Endodermal cell (in vitro differentiated cells): ENCODE measurements at regions not wholly inside any gene's neighbourhood (a gene's known extent, or its start where the extent isn't known, plus 50 kb on each side); places are given as distances from the start of the nearest gene placed in this dataset.

Experiments
- DNase-seq: peaks from one replicate; pipeline ENCODE4 v3.0.0-alpha.2; 2017
- H3K27ac ChIP-seq: 2 replicates; pipeline ENCODE4 v1.5.1; 2013; ENCODE audit warnings: mild to moderate bottlenecking, low read depth, low read length, moderate library complexity
- H3K27me3 ChIP-seq: 2 replicates; pipeline ENCODE4 v1.6.1; 2013; ENCODE audit warnings: mild to moderate bottlenecking, low read length, moderate library complexity; ENCODE audit not compliant: insufficient read depth, control insufficient read depth, poor library complexity, severe bottlenecking
- H3K36me3 ChIP-seq: 2 replicates; pipeline ENCODE4 v1.7.0; 2013; ENCODE audit warnings: mild to moderate bottlenecking, low read length, moderate library complexity; ENCODE audit not compliant: control insufficient read depth, insufficient read depth
- H3K4me1 ChIP-seq: one replicate; pipeline ENCODE4 v1.7.0; 2013; ENCODE audit warnings: low read length; ENCODE audit not compliant: control insufficient read depth, insufficient read depth
- H3K4me3 ChIP-seq: 2 replicates; pipeline ENCODE4 v1.5.1; 2013; ENCODE audit warnings: mild to moderate bottlenecking, low read length, moderate library complexity
- H3K9ac ChIP-seq: 2 replicates; pipeline ENCODE4 v1.6.1; 2013; ENCODE audit warnings: mild to moderate bottlenecking, low read length, moderate library complexity; ENCODE audit not compliant: poor library complexity, severe bottlenecking; ENCODE audit errors: extremely low read depth
- H3K9me3 ChIP-seq: 2 replicates; pipeline ENCODE4 v1.6.1; 2013; ENCODE audit warnings: mild to moderate bottlenecking, low read length, moderate library complexity; ENCODE audit not compliant: control insufficient read depth
- H3K27ac Mint-ChIP-seq: 2 replicates; pipeline ENCODE4 v1.8.0; 2020; ENCODE audit warnings: mixed read lengths
- H3K27me3 Mint-ChIP-seq: 2 replicates; pipeline ENCODE4 v1.8.0; 2021; ENCODE audit warnings: mild to moderate bottlenecking, mixed read lengths; ENCODE audit not compliant: insufficient read depth
- H3K36me3 Mint-ChIP-seq: 2 replicates; pipeline ENCODE4 v1.8.0; 2020; ENCODE audit warnings: low read depth, mixed read lengths
- H3K4me1 Mint-ChIP-seq: 2 replicates; pipeline ENCODE4 v1.8.0; 2020; ENCODE audit warnings: mixed read lengths
- H3K4me3 Mint-ChIP-seq: 2 replicates; pipeline ENCODE4 v1.8.0; 2020; ENCODE audit warnings: mild to moderate bottlenecking, moderate library complexity, mixed read lengths
- H3K9me3 Mint-ChIP-seq: 2 replicates; pipeline ENCODE4 v1.8.0; 2020; ENCODE audit warnings: mild to moderate bottlenecking, mixed read lengths
- CTCF ChIP-seq: fragments of 200-600 bp; sonication (generic); conservative IDR thresholded peaks from 2 replicates; pipeline ENCODE4 v1.5.0; 2021; ENCODE audit warnings: antibody characterized with exemption, mild to moderate bottlenecking
- WGBS, 2 experiments: methylation state at CpG; one replicate each; pipeline versions ENCODE4 v1.1.5 to v1.1.7; 2013; ENCODE audit warnings: missing lambda C conversion rate in 2 of 2, mixed read lengths in 1 of 2; ENCODE audit not compliant: insufficient coverage in 1 of 2, insufficient read length in 1 of 2; 5-methylcytosine and 5-hydroxymethylcytosine counted together

- 88 to 92% methylated on average over 4 to 9 of the region's 9 CpGs for WGBS, 2 experiments
- H3K9me3 Mint-ChIP-seq, result no peaks in the 10 kb centered on the region
- H3K4me3 Mint-ChIP-seq, result no peak overlapping the region
- Histone ChIP-seq H3K4me3 (no peak overlapping the region), H3K27ac (no peak overlapping the region), H3K27me3 (no peaks in the 10 kb centered on the region), H3K36me3 (no peaks in the 10 kb centered on the region), H3K4me1 (no peaks in the 10 kb centered on the region), H3K9me3 (no peaks in the 10 kb centered on the region), H3K9ac (no peak overlapping the region)
- no peaks in the 10 kb centered on the region for H3K36me3 Mint-ChIP-seq
- no peak for TF ChIP-seq CTCF
- DNase-seq, result no peak
- H3K27ac Mint-ChIP-seq, result no peak overlapping the region
- peaks cover 1% of the 10 kb centered on the region for H3K4me1 Mint-ChIP-seq
- peaks cover 14% of the 10 kb centered on the region for H3K27me3 Mint-ChIP-seq
Observed at GRCh38 chr10:104521901-104522694, 119.0 kb upstream of the SORCS3 start.

GRCh38 chr10:104526188-104526587 is 114.9 kb upstream of the SORCS3 start:
- Histone ChIP-seq H3K27me3 (no peaks in the 10 kb centered on the region), H3K27ac (no peak overlapping the region), H3K36me3 (no peaks in the 10 kb centered on the region), H3K4me3 (no peak overlapping the region), H3K4me1 (no peaks in the 10 kb centered on the region), H3K9me3 (no peaks in the 10 kb centered on the region), H3K9ac (no peak overlapping the region)
- Mint-ChIP-seq H3K4me1 (no peaks in the 10 kb centered on the region), H3K27ac (no peak overlapping the region), H3K9me3 (peaks cover 3% of the 10 kb centered on the region), H3K4me3 (no peak overlapping the region), H3K36me3 (no peaks in the 10 kb centered on the region), H3K27me3 (peaks cover 9% of the 10 kb centered on the region)
- 77 to 89% methylated on average over 2 of the region's 2 CpGs for WGBS, 2 experiments
- no peak for DNase-seq
- TF ChIP-seq CTCF, result no peak

- Histone ChIP-seq H3K27ac (no peak overlapping the region), H3K4me1 (no peaks in the 10 kb centered on the region), H3K4me3 (no peak overlapping the region), H3K27me3 (no peaks in the 10 kb centered on the region), H3K36me3 (no peaks in the 10 kb centered on the region), H3K9me3 (no peaks in the 10 kb centered on the region), H3K9ac (no peak overlapping the region)
- Mint-ChIP-seq H3K4me1 (no peaks in the 10 kb centered on the region), H3K27ac (no peak overlapping the region), H3K4me3 (no peak overlapping the region), H3K27me3 (peaks cover 7% of the 10 kb centered on the region), H3K9me3 (peaks cover 3% of the 10 kb centered on the region), H3K36me3 (no peaks in the 10 kb centered on the region)
- DNase-seq, result no peak
- no peak for TF ChIP-seq CTCF
- WGBS, 2 experiments, result 78 to 80% methylated on average over 1 of the region's 1 CpG
Observed at GRCh38 chr10:104527013-104527412, 114.1 kb upstream of the SORCS3 start.
